CD4-positive, CD25-positive, alpha-beta regulatory T cell (primary cell): ENCODE measurements at regions not wholly inside any gene's neighbourhood (a gene's known extent, or its start where the extent isn't known, plus 50 kb on each side); places are given as distances from the start of the nearest gene placed in this dataset.

ENCODE experiments used
- ATAC-seq, 2 donors: fragments of 150-1000 bp; cut with Tn5 transposase; one replicate each; pipeline ENCODE4 v1.10.0; 2021; ENCODE audit warnings: low read depth in 2 of 2, moderate number of reproducible peaks in 2 of 2, moderate library complexity in 1 of 2
- DNase-seq, 3 donors: peaks; one replicate each; pipeline versions ENCODE4 v3.0.0 to v3.0.0-alpha.2; 2012 to 2022; ENCODE audit warnings: mixed read lengths in 1 of 3
- H3K27ac ChIP-seq: one replicate; pipeline ENCODE4 v1.7.0; 2013; ENCODE audit warnings: mild to moderate bottlenecking, low read length; ENCODE audit not compliant: insufficient read depth, poor library complexity, severe bottlenecking
- H3K27me3 ChIP-seq: one replicate; pipeline ENCODE4 v1.7.0; 2013; ENCODE audit warnings: low read length; ENCODE audit not compliant: control insufficient read depth, insufficient read depth
- H3K36me3 ChIP-seq: one replicate; pipeline ENCODE4 v1.7.0; 2013; ENCODE audit warnings: mild to moderate bottlenecking, low read length, moderate library complexity; ENCODE audit not compliant: control insufficient read depth, insufficient read depth
- H3K4me1 ChIP-seq: 2 replicates; pipeline ENCODE4 v1.7.0; 2013; ENCODE audit warnings: mild to moderate bottlenecking, low read length; ENCODE audit not compliant: insufficient read depth, control insufficient read depth, poor library complexity, severe bottlenecking
- H3K4me3 ChIP-seq: one replicate; pipeline ENCODE4 v1.7.0; 2013; ENCODE audit warnings: low read depth, mild to moderate bottlenecking, low read length, moderate library complexity
- H3K9me3 ChIP-seq, 2 experiments: 1 replicate in 1 of 2; 2 replicates in 1 of 2; pipeline ENCODE4 v1.7.0; 2013; ENCODE audit warnings: low read length in 2 of 2, mild to moderate bottlenecking in 1 of 2, moderate library complexity in 1 of 2; ENCODE audit not compliant: control insufficient read depth in 2 of 2
- H3K27ac Mint-ChIP-seq, 3 donors: one replicate each; pipeline ENCODE4 v1.8.0; 2020 to 2022; ENCODE audit warnings: mild to moderate bottlenecking in 3 of 3, mixed read lengths in 3 of 3, moderate library complexity in 2 of 3
- H3K27me3 Mint-ChIP-seq: one replicate; pipeline ENCODE4 v1.8.0; 2022; ENCODE audit warnings: mild to moderate bottlenecking, mixed read lengths
- H3K36me3 Mint-ChIP-seq: one replicate; pipeline ENCODE4 v1.8.0; 2020; ENCODE audit warnings: mixed read lengths
- H3K4me1 Mint-ChIP-seq, 4 donors: one replicate each; pipeline ENCODE4 v1.8.0; 2020 to 2022; ENCODE audit warnings: mixed read lengths in 4 of 4, mild to moderate bottlenecking in 1 of 4
- H3K4me3 Mint-ChIP-seq, 4 donors: one replicate each; pipeline ENCODE4 v1.8.0; 2020 to 2022; ENCODE audit warnings: mild to moderate bottlenecking in 4 of 4, mixed read lengths in 4 of 4, moderate library complexity in 3 of 4
- H3K9me3 Mint-ChIP-seq, 7 donors: one replicate each; pipeline ENCODE4 v1.8.0; 2020 to 2022; ENCODE audit warnings: mixed read lengths in 7 of 7, mild to moderate bottlenecking in 3 of 7, moderate library complexity in 2 of 7

- H3K27me3 Mint-ChIP-seq, result no peaks in the 10 kb centered on the region
- H3K4me3 Mint-ChIP-seq, result no peak overlapping the region
- no peak overlapping the region for H3K27ac Mint-ChIP-seq
- Histone ChIP-seq H3K36me3 (no peaks in the 10 kb centered on the region), H3K9me3 (no peaks in the 10 kb centered on the region), H3K27ac (no peak overlapping the region), H3K4me3 (no peak overlapping the region), H3K4me1 (no peaks in the 10 kb centered on the region), H3K27me3 (no peaks in the 10 kb centered on the region)
- peaks cover 0 to 3% (median 0%) of the 10 kb centered on the region in 4 donors for H3K4me1 Mint-ChIP-seq
- ATAC-seq (no peak), DNase-seq (no peak)
- H3K36me3 Mint-ChIP-seq, result no peaks in the 10 kb centered on the region
- peaks cover 0 to 5% (median 2%) of the 10 kb centered on the region in 7 donors for H3K9me3 Mint-ChIP-seq
These were observed 1326.2 kb upstream of the TMEFF2 start for GRCh38 chr2:193520709-193521458.

GRCh38 chr2:193518041-193518817 lies 1323.5 kb upstream of the TMEFF2 start:
- Histone ChIP-seq H3K36me3 (no peaks in the 10 kb centered on the region), H3K9me3 (no peaks in the 10 kb centered on the region), H3K4me3 (no peak overlapping the region), H3K27me3 (no peaks in the 10 kb centered on the region), H3K4me1 (no peaks in the 10 kb centered on the region), H3K27ac (no peak overlapping the region)
- H3K27me3 Mint-ChIP-seq, result no peaks in the 10 kb centered on the region
- H3K4me1 Mint-ChIP-seq, result no peaks in the 10 kb centered on the region
- H3K4me3 Mint-ChIP-seq, result no peak overlapping the region
- ATAC-seq (no peak), DNase-seq (no peak)
- peaks cover 0 to 5% (median 2%) of the 10 kb centered on the region in 7 donors for H3K9me3 Mint-ChIP-seq
- H3K36me3 Mint-ChIP-seq, result no peaks in the 10 kb centered on the region
- H3K27ac Mint-ChIP-seq, result no peak overlapping the region

- Mint-ChIP-seq H3K27me3 (no peaks in the 10 kb centered on the region), H3K4me1 (no peaks in the 10 kb centered on the region), H3K9me3 (peaks cover 0 to 5% (median 2%) of the 10 kb centered on the region in 7 donors), H3K36me3 (no peaks in the 10 kb centered on the region), H3K27ac (no peak overlapping the region), H3K4me3 (no peak overlapping the region)
- Histone ChIP-seq H3K9me3 (no peaks in the 10 kb centered on the region), H3K27me3 (no peaks in the 10 kb centered on the region), H3K27ac (no peak overlapping the region), H3K4me3 (no peak overlapping the region), H3K36me3 (no peaks in the 10 kb centered on the region), H3K4me1 (no peaks in the 10 kb centered on the region)
- DNase-seq, result no peak
- no peak for ATAC-seq
These were observed 1322.9 kb upstream of the TMEFF2 start for GRCh38 chr2:193517615-193518014.

GRCh38 chr2:193506035-193506434 lies 1311.3 kb upstream of the TMEFF2 start:
- Histone ChIP-seq H3K4me1 (no peaks in the 10 kb centered on the region), H3K4me3 (no peak overlapping the region), H3K27me3 (no peaks in the 10 kb centered on the region), H3K27ac (no peak overlapping the region), H3K36me3 (no peaks in the 10 kb centered on the region), H3K9me3 (no peaks in the 10 kb centered on the region)
- Mint-ChIP-seq H3K9me3 (peaks cover 0 to 4% (median 0%) of the 10 kb centered on the region in 7 donors), H3K4me3 (no peak overlapping the region), H3K4me1 (no peaks in the 10 kb centered on the region), H3K36me3 (no peaks in the 10 kb centered on the region), H3K27me3 (no peaks in the 10 kb centered on the region), H3K27ac (peak overlapping the region in 1 of 3 donors; percentile 60)
- DNase-seq, result no peak
- no peak for ATAC-seq

GRCh38 chr2:193505620-193506019 lies 1310.9 kb upstream of the TMEFF2 start:
- H3K9me3 Mint-ChIP-seq, result peaks cover 0 to 4% (median 0%) of the 10 kb centered on the region in 7 donors
- no peak overlapping the region for H3K27ac Mint-ChIP-seq
- Histone ChIP-seq H3K36me3 (no peaks in the 10 kb centered on the region), H3K9me3 (no peaks in the 10 kb centered on the region), H3K4me3 (no peak overlapping the region), H3K4me1 (no peaks in the 10 kb centered on the region), H3K27ac (no peak overlapping the region), H3K27me3 (no peaks in the 10 kb centered on the region)
- no peaks in the 10 kb centered on the region for H3K4me1 Mint-ChIP-seq
- H3K4me3 Mint-ChIP-seq, result no peak overlapping the region
- H3K27me3 Mint-ChIP-seq, result no peaks in the 10 kb centered on the region
- H3K36me3 Mint-ChIP-seq, result no peaks in the 10 kb centered on the region
- ATAC-seq (no peak), DNase-seq (no peak)

GRCh38 chr2:193502363-193503035 lies 1307.8 kb upstream of the TMEFF2 start:
- no peaks in the 10 kb centered on the region for H3K36me3 Mint-ChIP-seq
- Histone ChIP-seq H3K4me3 (no peak overlapping the region), H3K4me1 (no peaks in the 10 kb centered on the region), H3K27ac (no peak overlapping the region), H3K36me3 (no peaks in the 10 kb centered on the region), H3K27me3 (no peaks in the 10 kb centered on the region), H3K9me3 (no peaks in the 10 kb centered on the region)
- H3K27me3 Mint-ChIP-seq, result no peaks in the 10 kb centered on the region
- H3K9me3 Mint-ChIP-seq, result peaks cover 0 to 6% (median 2%) of the 10 kb centered on the region in 7 donors
- H3K27ac Mint-ChIP-seq, result no peak overlapping the region
- peaks cover 0 to 2% (median 0%) of the 10 kb centered on the region in 4 donors for H3K4me1 Mint-ChIP-seq
- ATAC-seq, result no peak
- no peak for DNase-seq
- H3K4me3 Mint-ChIP-seq, result no peak overlapping the region

GRCh38 chr2:193496786-193497185 lies 1302.1 kb upstream of the TMEFF2 start:
- no peak for ATAC-seq
- H3K4me1 ChIP-seq, result no peaks in the 10 kb centered on the region
- peaks cover 0 to 2% (median 0%) of the 10 kb centered on the region in 4 donors for H3K4me1 Mint-ChIP-seq

More at GRCh38 chr2:193496786-193497185, 1302.1 kb upstream of the TMEFF2 start:
- H3K27me3 ChIP-seq, result no peaks in the 10 kb centered on the region
- H3K36me3 ChIP-seq, result no peaks in the 10 kb centered on the region
- Mint-ChIP-seq H3K9me3 (peaks cover 0 to 6% (median 2%) of the 10 kb centered on the region in 7 donors), H3K36me3 (no peaks in the 10 kb centered on the region), H3K4me3 (no peak overlapping the region), H3K27me3 (peaks cover 4% of the 10 kb centered on the region), H3K27ac (no peak overlapping the region)
- no peak for DNase-seq
- no peak overlapping the region for H3K4me3 ChIP-seq
- no peaks in the 10 kb centered on the region for H3K9me3 ChIP-seq
- H3K27ac ChIP-seq, result no peak overlapping the region
